Loucy (cell line): ENCODE measurements at regions not wholly inside any gene's neighbourhood (a gene's known extent, or its start where the extent isn't known, plus 50 kb on each side); places are given as distances from the start of the nearest gene placed in this dataset.

Experiments
- H2AFZ ChIP-seq: fragments of 200-600 bp; sonication (generic); 2 replicates; pipeline ENCODE4 v1.6.0; 2016; ENCODE audit warnings: antibody characterized with exemption, mild to moderate bottlenecking, low read length, moderate library complexity
- H3F3A ChIP-seq: fragments of 200-600 bp; 2 replicates; pipeline ENCODE4 v1.6.0; 2016; ENCODE audit warnings: antibody characterized with exemption, low read depth, mild to moderate bottlenecking
- H3K27me3 ChIP-seq: fragments of 200-600 bp; sonication (generic); 2 replicates; pipeline ENCODE4 v1.6.1; 2014; ENCODE audit warnings: low read length, mild to moderate bottlenecking; ENCODE audit not compliant: insufficient read depth, poor library complexity, severe bottlenecking
- H3K36me3 ChIP-seq: fragments of 200-600 bp; sonication (generic); 2 replicates; pipeline ENCODE4 v1.6.1; 2016; ENCODE audit warnings: low read length; ENCODE audit not compliant: insufficient read depth
- H3K4me1 ChIP-seq: fragments of 200-600 bp; sonication (generic); 2 replicates; pipeline ENCODE4 v1.5.1; 2014; ENCODE audit warnings: low read length, mild to moderate bottlenecking; ENCODE audit not compliant: insufficient read depth, poor library complexity, severe bottlenecking
- H3K4me2 ChIP-seq: fragments of 200-600 bp; sonication (generic); 2 replicates; pipeline ENCODE4 v1.6.0; 2014; ENCODE audit warnings: antibody characterized with exemption, low read length, low read depth, mild to moderate bottlenecking; ENCODE audit not compliant: poor library complexity, severe bottlenecking
- H3K4me3 ChIP-seq: fragments of 200-600 bp; sonication (generic); 2 replicates; pipeline ENCODE4 v1.5.1; 2014; ENCODE audit warnings: low read length, mild to moderate bottlenecking, mixed read lengths; ENCODE audit not compliant: poor library complexity, severe bottlenecking
- H3K79me2 ChIP-seq: fragments of 200-600 bp; sonication (generic); 2 replicates; pipeline ENCODE4 v1.6.1; 2014; ENCODE audit warnings: low read length; ENCODE audit not compliant: insufficient read depth
- H3K9ac ChIP-seq: fragments of 200-600 bp; sonication (generic); 2 replicates; pipeline ENCODE4 v1.6.0; 2014; ENCODE audit warnings: mild to moderate bottlenecking, low read depth, low read length, moderate library complexity; ENCODE audit not compliant: poor library complexity, severe bottlenecking
- H3K9me2 ChIP-seq: fragments of 200-600 bp; sonication (generic); replicated peaks from 2 replicates; pipeline ENCODE4 v1.6.1; 2016; ENCODE audit warnings: low read depth, low read length, mixed read lengths
- H3K9me3 ChIP-seq: fragments of 200-600 bp; sonication (generic); 2 replicates; pipeline ENCODE4 v1.6.1; 2014; ENCODE audit warnings: mild to moderate bottlenecking, antibody characterized with exemption, low read length, low read depth; ENCODE audit not compliant: insufficient read depth
- H4K20me1 ChIP-seq: fragments of 200-600 bp; sonication (generic); 2 replicates; pipeline ENCODE4 v1.6.0; 2014; ENCODE audit warnings: antibody characterized with exemption, low read length, mild to moderate bottlenecking; ENCODE audit not compliant: insufficient read depth, poor library complexity, severe bottlenecking
- CTCF ChIP-seq: fragments of 200-600 bp; sonication (generic); conservative IDR thresholded peaks from 2 replicates; pipeline ENCODE4 v1.5.1; 2014; ENCODE audit warnings: mild to moderate bottlenecking, antibody characterized with exemption, low read length
- EZH2phosphoT487 ChIP-seq: fragments of 200-600 bp; IDR thresholded peaks from 2 replicates; pipeline ENCODE4 v1.6.1; 2018; ENCODE audit warnings: antibody characterized with exemption, mild to moderate bottlenecking, moderate library complexity, borderline replicate concordance

GRCh38 chr20:56873836-56874235, 244.7 kb downstream of the TFAP2C start:
- Histone ChIP-seq H2AFZ (no peak overlapping the region), H3K4me1 (no peaks in the 10 kb centered on the region), H3K79me2 (no peaks in the 10 kb centered on the region), H3K9ac (no peak overlapping the region), H3K36me3 (no peaks in the 10 kb centered on the region), H3K27me3 (no peaks in the 10 kb centered on the region), H3F3A (no peaks in the 10 kb centered on the region), H3K9me2 (no peaks in the 10 kb centered on the region), H4K20me1 (no peaks in the 10 kb centered on the region), H3K4me2 (no peak overlapping the region), H3K4me3 (no peak overlapping the region), H3K9me3 (peaks cover 4% of the 10 kb centered on the region; the same call in 1 of the 2 replicates)
- no peak for TF ChIP-seq EZH2phosphoT487
- no peak for TF ChIP-seq CTCF

DNA sequence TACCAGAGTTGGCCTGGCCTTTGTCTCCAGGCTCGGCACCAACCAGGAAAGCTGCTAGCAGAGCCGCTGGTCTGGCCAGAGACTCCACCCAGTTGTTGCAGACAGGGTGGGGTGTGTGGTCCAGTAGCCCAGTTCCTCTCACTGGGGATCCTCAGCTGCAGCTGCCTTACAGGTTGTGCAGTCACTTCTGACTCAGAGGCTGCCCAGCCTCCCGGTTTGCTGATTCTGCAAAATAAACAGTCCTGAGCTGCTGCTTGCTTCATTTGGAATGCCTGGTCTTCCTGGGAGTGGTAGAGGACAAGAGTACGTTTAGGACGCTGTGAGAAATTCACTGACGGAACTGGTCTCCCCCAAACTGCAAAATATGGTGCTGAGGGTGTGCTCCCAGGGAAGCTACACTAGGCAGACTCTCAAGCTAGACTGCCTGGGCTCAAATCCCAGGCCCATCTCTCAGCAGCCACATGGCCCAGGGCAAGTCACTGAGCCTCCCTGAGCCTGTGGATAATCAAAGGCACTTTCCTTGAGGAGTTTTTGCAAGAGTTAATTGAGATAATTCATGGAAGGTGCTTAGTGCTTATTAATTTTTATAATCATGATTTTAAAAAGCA, 246.1 kb downstream of the TFAP2C start:
- Histone ChIP-seq H2AFZ (no peak overlapping the region), H3K36me3 (no peaks in the 10 kb centered on the region), H3K9me3 (peaks cover 4% of the 10 kb centered on the region; the same call in 1 of the 2 replicates), H3K27me3 (no peaks in the 10 kb centered on the region), H4K20me1 (no peaks in the 10 kb centered on the region), H3K79me2 (no peaks in the 10 kb centered on the region), H3F3A (no peaks in the 10 kb centered on the region), H3K9me2 (no peaks in the 10 kb centered on the region), H3K4me1 (no peaks in the 10 kb centered on the region), H3K4me2 (no peak overlapping the region), H3K4me3 (no peak overlapping the region), H3K9ac (no peak overlapping the region)
- TF ChIP-seq CTCF (no peak), EZH2phosphoT487 (no peak)

DNA sequence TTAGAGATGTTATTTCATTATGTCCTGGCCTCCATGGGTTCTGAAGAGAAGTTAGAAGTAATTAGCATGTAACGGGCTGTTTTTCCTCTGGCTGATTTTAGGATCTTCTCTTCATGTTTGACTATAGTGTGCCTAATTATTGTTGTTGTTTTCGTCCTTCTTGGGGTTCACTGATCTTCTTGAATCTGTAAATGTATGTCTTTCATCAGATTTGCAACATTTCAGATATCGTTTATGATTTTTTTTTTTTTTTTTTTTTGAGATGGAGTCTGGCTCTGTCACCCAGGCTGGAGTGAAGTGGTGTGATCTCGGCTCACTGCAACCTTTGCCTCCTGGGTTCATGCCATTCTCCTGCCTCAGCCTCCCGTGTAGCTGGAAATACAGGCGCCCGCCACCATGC, 246.7 kb downstream of the TFAP2C start:
- no peak overlapping the region for H3K9ac ChIP-seq
- no peaks in the 10 kb centered on the region for H3K27me3 ChIP-seq
- H4K20me1 ChIP-seq: no peaks in the 10 kb centered on the region
- no peaks in the 10 kb centered on the region for H3F3A ChIP-seq
- no peak overlapping the region for H3K4me3 ChIP-seq
- no peaks in the 10 kb centered on the region for H3K36me3 ChIP-seq
- H2AFZ ChIP-seq: no peak overlapping the region
- H3K9me2 ChIP-seq: no peaks in the 10 kb centered on the region
- no peak for TF ChIP-seq EZH2phosphoT487
- no peak for TF ChIP-seq CTCF
- no peaks in the 10 kb centered on the region for H3K4me1 ChIP-seq
- no peak overlapping the region for H3K4me2 ChIP-seq
- peaks cover 4% of the 10 kb centered on the region; the same call in 1 of the 2 replicates for H3K9me3 ChIP-seq
- H3K79me2 ChIP-seq: no peaks in the 10 kb centered on the region
